ENCODE measurements at regions not wholly inside any gene's neighbourhood (a gene's known extent, or its start where the extent isn't known, plus 50 kb on each side); places are given as distances from the start of the nearest gene placed in this dataset.

DNA sequence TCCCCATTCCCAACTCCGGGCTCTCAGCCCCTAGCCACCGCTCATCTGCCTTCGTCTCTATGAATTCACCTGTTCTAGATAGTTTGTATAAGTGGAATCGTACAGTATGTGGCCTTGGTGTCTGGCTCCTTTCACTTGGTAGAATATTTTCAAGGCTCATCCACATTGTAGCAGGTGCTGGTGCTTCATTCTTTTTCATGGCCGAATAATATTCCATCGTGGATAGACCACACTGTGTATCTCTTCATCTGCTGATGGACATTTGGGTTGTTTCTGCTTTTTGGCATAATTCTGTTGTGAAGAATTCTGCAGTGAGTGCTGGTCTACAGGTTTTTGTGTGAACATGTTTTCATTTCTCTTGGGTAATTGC, 324.2 kb downstream of the SEC14L1 start:
- FAIRE-seq, result no peak

GRCh38 chr17:77465358-77466041, 324.7 kb downstream of the SEC14L1 start:
- no peak for FAIRE-seq

DNA sequence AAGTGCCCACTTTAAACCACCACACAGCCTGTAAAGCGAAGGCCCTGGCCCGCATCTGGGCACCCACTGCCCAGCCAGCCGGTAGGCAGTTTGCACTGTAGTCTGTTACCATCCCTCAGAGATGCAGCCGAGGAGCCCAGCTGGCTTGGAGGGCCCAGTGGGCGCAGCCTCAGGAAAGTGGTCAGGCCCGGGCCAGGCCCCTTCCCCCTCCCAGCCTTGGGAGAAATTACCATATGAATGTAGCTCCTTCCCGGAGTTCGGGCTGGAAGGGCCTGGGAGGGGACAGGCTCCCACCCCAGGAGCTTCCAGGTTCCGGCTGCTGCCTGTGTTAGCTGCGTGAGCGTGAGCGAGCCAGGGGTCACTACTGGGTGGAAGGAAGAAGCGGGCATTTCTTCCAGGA, 325.4 kb downstream of the SEC14L1 start:
- FAIRE-seq, result no peak

GRCh38 chr17:77466596-77467223, 325.9 kb downstream of the SEC14L1 start:
- no peak for FAIRE-seq

- no peak for FAIRE-seq
Measured at GRCh38 chr17:77467521-77467920, 326.8 kb downstream of the SEC14L1 start.

DNA sequence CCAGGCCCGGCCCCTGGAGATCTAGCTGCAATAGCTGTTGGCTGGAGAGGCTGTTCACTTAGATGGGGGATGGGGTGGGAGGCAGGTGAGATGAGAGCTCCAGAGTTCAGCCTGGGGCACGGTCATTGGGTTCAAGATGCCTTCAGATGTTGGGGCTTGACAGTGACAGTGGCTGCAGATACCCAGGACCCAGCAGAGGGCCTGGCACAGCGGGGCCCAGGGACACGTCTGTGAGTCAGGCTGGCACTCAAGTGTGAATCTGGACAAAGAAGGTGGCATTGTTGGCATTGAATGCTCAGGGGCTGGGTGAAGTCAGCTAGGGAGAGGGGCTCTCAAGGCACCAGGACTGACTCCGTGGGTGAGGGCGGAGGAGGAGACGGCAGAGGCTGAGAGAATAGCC, 328.1 kb downstream of the SEC14L1 start:
- FAIRE-seq, result no peak

DNA sequence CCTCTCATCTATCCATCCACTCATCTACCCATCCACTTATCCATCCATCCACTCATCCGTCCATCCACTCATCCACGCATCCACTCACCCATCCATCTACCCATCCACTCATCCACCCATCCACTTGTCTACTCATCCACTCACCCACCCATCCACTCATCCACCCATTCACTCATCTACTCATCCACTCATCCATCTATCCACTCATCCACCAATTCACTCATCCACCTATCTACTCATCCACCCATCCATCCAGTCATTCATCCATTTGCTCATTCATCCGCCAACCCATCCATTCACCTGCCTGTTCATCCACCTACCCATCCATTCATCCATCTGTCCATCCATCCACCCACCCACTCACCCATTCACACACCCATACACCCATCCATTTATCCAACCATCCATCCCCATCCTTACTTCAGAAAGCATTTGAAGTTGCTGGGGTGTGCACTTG, 329.6 kb downstream of the SEC14L1 start:
- no peak for FAIRE-seq

GRCh38 chr17:77470800-77471733, 330.3 kb downstream of the SEC14L1 start:
- FAIRE-seq, result no peak

DNA sequence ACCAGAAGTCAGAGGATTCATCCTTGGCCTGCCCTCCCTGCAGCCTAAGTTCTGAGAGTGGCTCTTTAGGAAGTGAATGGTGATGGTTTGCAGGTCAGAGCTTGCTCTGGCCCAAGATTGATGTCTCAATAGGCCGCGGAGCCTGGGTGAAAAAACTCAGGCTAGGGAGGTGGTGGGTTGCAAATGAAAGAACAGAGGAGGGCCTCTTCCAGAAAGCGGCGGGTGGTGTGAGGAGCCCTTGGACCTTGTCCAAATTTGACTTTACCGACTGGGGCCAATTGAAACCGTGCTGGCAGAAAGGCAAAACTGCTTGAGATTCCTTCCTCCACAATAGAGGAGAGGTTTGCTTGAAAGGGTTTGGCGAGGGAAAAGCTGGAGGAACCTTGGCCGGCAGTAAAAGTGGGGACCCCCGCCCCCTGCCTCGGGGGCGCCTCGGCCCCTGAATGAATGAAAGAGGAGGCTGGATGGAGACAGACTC, 331.3 kb downstream of the SEC14L1 start:
- FAIRE-seq, result no peak

GRCh38 chr17:77472468-77473310, 331.9 kb downstream of the SEC14L1 start:
- FAIRE-seq, result no peak

DNA sequence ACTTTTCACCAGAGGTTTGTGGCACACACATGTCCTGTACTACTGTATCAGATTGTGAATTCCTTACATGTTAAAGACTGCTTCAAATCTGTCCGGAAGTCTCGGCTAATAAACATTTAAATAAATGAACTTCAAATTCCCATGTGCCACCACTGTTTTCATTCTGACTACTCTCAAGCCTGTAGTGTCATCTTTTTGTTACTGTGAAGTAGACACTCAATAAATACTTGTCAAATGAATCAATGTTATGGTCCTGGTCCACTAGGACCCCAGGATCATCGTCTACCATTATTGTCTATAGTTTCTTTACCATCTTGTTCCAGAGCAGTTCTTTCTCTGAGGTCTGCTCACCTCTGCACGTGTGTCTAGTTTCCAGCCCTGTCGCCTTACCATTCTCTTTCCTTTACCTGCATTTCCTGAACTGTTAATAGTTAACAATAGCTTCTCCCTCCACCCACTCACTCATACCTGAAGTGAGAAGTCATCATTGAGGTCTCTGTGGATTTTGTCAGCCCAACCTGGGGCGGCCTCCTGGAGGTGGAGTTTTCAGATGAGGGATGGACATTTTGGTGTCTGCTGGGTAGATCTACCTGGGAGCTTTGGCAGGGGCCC, 333.0 kb downstream of the SEC14L1 start:
- no peak for FAIRE-seq

DNA sequence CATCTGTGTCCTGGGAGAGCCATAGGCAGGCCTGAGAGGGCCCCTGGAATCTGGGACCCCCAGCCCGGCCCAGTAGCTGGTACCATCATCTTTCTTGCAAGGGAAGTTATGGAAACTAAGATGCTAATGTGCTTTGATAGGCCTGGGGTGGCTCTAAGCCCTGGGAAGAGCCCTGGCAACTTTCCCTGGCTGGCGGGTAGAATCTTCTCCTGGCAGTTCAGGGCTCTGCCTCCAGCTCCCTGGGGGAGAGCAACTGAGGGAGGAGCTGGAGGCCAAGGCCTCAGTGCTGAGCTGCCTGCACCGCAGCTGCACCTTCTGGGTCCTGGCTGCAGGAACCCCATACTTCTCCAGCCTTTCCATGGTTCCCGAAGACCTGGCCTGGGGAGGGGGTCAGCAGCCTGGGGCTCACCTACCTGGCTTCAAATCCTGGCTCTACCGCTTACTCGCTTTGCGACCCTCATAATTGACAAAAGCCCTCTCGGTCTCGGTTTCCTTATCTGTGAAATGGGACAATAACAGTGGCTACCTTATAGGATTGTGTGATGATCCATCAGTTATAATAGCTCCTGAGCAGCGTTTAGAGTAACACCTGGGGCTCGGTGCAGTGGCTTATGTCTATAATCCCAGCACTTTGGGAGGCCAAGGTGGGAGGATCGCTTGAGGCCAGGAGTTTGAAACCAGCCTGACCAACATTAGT, 333.7 kb downstream of the SEC14L1 start:
- no peak for FAIRE-seq

GRCh38 chr17:77475016-77475976, 334.5 kb downstream of the SEC14L1 start:
- no peak for FAIRE-seq

DNA sequence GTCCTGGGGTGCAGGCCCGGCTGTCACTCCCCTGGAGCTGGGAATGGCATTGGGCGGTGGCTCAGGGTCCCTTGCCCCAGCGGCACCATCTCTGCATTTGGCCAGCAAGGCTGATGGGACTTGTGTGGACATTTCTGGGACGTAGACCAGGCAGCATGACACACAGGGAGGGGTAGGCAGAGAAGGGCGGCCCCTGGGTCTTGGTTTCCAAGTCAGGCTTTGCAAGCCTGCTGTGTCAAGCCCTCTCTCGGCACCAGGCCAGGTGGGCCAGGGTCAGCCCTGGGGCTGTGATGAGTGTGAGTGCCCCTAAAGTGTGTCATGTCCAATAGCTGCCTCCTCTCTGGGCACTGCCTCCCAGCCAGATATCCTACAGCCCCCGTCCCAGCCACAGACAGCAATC, 335.2 kb downstream of the SEC14L1 start:
- FAIRE-seq, result no peak

DNA sequence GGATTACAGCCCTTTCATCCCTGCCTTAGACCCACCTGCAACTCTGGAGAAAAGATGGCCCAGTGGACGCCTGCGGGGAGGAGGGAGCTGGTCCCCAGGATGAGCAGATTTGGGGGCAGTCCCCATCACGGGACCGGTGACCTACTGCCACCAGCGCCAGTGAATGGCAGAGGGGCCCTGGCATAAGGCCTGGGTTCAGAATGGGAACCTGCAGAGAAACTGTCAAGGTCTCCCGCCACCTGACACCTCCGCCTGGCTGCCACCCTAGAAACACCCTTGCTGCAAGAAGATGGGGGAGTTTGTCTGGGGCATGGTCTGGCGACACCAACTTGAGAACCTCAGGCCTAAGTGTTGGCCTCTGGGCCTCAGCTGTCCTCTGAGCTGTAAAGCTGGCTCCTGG, 335.7 kb downstream of the SEC14L1 start:
- FAIRE-seq, result no peak

- no peak for FAIRE-seq
Measured at GRCh38 chr17:77476931-77477805, 336.4 kb downstream of the SEC14L1 start.

GRCh38 chr17:77478281-77478680, 337.5 kb downstream of the SEC14L1 start:
- FAIRE-seq, result no peak

- FAIRE-seq, result no peak
Measured at GRCh38 chr17:77478899-77479298, 338.1 kb downstream of the SEC14L1 start.

All from islet of Langerhans (tissue), 1 donor.